ENCODE measurements at regions not wholly inside any gene's neighbourhood (a gene's known extent, or its start where the extent isn't known, plus 50 kb on each side); places are given as distances from the start of the nearest gene placed in this dataset.

DNA sequence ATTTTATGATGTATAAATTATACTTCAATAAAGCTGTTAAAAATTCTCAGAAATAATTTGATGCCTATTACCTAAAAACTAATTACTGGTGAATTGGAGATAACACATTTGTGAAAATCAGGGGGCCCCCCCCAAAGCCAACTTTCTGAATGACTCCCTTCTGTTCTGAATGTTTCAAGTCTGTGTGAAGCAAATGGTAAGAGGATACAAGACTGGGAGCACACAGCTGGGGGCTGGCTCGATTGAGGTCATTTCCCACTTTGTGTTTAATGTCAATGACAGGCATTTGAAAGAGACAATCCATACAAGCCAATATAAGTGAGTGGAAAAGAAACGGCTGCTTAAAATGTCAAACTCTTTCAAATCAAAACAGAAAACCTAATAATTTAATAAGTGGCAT lies 155.8 kb downstream of the SH2D1A start:
- no peak for TF ChIP-seq CTCF (conservative IDR thresholded peaks at IDR 0.05; ENCODE audit: low read length)
- no peak for TF ChIP-seq EZH2phosphoT487 (IDR thresholded peaks at IDR 0.05; ENCODE audit: borderline replicate concordance)
